ENCODE measurements at regions not wholly inside any gene's neighbourhood (a gene's known extent, or its start where the extent isn't known, plus 50 kb on each side); places are given as distances from the start of the nearest gene placed in this dataset.

DNA sequence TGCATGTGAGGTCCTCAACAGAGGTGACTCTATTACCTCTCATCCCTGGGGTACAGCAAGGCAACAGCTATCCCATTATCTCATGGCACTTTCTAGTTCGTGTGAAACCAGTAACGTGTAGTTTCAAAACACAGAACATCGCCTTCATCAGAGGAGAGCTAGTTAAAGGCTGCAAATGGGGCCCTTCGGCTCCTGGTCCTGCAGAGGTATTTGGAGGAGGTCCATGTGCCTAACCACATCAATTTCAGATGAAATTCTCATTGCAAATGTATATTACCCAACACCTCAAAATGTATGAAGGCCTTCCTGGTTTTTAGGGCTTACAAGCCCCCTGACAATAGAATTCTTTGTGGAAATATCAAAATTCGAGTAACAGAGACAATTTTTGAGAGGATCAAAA is 95.7 kb upstream of the PSMD7 start:
- TF ChIP-seq, protein P1, sequence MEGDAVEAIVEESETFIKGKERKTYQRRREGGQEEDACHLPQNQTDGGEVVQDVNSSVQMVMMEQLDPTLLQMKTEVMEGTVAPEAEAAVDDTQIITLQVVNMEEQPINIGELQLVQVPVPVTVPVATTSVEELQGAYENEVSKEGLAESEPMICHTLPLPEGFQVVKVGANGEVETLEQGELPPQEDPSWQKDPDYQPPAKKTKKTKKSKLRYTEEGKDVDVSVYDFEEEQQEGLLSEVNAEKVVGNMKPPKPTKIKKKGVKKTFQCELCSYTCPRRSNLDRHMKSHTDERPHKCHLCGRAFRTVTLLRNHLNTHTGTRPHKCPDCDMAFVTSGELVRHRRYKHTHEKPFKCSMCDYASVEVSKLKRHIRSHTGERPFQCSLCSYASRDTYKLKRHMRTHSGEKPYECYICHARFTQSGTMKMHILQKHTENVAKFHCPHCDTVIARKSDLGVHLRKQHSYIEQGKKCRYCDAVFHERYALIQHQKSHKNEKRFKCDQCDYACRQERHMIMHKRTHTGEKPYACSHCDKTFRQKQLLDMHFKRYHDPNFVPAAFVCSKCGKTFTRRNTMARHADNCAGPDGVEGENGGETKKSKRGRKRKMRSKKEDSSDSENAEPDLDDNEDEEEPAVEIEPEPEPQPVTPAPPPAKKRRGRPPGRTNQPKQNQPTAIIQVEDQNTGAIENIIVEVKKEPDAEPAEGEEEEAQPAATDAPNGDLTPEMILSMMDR (IDR thresholded peaks at IDR 0.05): no peak
- TF ChIP-seq POLR2A (IDR thresholded peaks at IDR 0.05) (no peak), EP300 (IDR thresholded peaks at IDR 0.05) (no peak)

All from tibial nerve (tissue), 4 donors.